HCT116 (cell line): ENCODE measurements at regions not wholly inside any gene's neighbourhood (a gene's known extent, or its start where the extent isn't known, plus 50 kb on each side); places are given as distances from the start of the nearest gene placed in this dataset.

ENCODE experiments used
- ATAC-seq: fragments of 200-7000 bp; cut with Tn5 transposase; 2 replicates; pipeline ENCODE4 v1.9.1; 2020; ENCODE audit warnings: mild to moderate bottlenecking, moderate library complexity
- BruUV-seq: library from RNA; stranded (reverse); fragments of 400-500 nt; replicated peaks from 2 replicates; lab custom pipeline; 2021; lab: Mats Ljungman, UMichigan
- CTCF ChIA-PET: fragments of 300-600 bp; sonication (Branson Sonifier 250); formaldehyde crosslinking; loops from one replicate; lab custom pipeline; 2021; ENCODE audit warnings: antibody characterized with exemption; lab: Charles Lee
- POLR2A ChIA-PET: fragments of 300-600, 350-600 bp; sonication (Branson Sonifier 250); formaldehyde crosslinking; loops from one replicate; lab custom pipeline; 2021; ENCODE audit warnings: antibody characterized with exemption; lab: Charles Lee
- RAD21 ChIA-PET, 2 experiments: fragments of 300-600 bp; sonication (Branson Sonifier 250); formaldehyde crosslinking; loops; one replicate each; lab custom pipeline; 2023; ENCODE audit warnings: low total read pairs in 2 of 2; ENCODE audit not compliant: uncharacterized antibody in 2 of 2, unreplicated experiment in 2 of 2, low non-redundant PET in 1 of 2; lab: Charles Lee
- DNase-seq: peaks from one replicate; pipeline ENCODE4 v3.0.0-alpha.2; 2010; ENCODE audit warnings: low read depth, low spot score
- H2AFZ ChIP-seq: fragments of 200-600 bp; shearing (Covaris generic), sonication (generic); 2 replicates; pipeline ENCODE4 v1.6.1; 2017; ENCODE audit warnings: low read depth, mixed run types, mixed read lengths, antibody characterized with exemption, low read length; ENCODE audit not compliant: poor library complexity, severe bottlenecking
- H3K27ac ChIP-seq: 2 replicates; pipeline ENCODE4 v1.5.1; 2012; ENCODE audit warnings: low read depth, low read length
- H3K27me3 ChIP-seq: fragments of 200-600 bp; sonication (generic); 2 replicates; pipeline ENCODE4 v1.6.1; 2016; ENCODE audit warnings: mixed run types, low read length, mixed read lengths; ENCODE audit not compliant: insufficient read depth
- H3K36me3 ChIP-seq, 2 experiments: fragments of 200-500 bp in 1 of 2; fragments of 200-600 bp in 1 of 2; sonication (Bioruptor generic) in 1 of 2; sonication (generic) in 1 of 2; 2 replicates each; pipeline versions ENCODE4 v1.5.1 to v1.6.1; 2014 to 2016; ENCODE audit warnings: low read length in 2 of 2, inconsistent platforms in 1 of 2, mixed read lengths in 1 of 2, mixed run types in 1 of 2; ENCODE audit not compliant: insufficient read depth in 2 of 2, control insufficient read depth in 1 of 2
- H3K4me1 ChIP-seq, 2 experiments: fragments of 200-600 bp in 1 of 2; sonication (generic) in 1 of 2; 2 replicates each; pipeline versions ENCODE4 v1.5.1 to v1.6.1; 2012 to 2017; ENCODE audit warnings: low read length in 2 of 2, inconsistent platforms in 1 of 2, mild to moderate bottlenecking in 1 of 2, mixed read lengths in 1 of 2, mixed run types in 1 of 2, moderate library complexity in 1 of 2; ENCODE audit not compliant: insufficient read depth in 2 of 2, control insufficient read depth in 1 of 2
- H3K4me2 ChIP-seq: fragments of 200-600 bp; sonication (generic); 2 replicates; pipeline ENCODE4 v1.6.1; 2017; ENCODE audit warnings: mixed run types, low read length, mixed read lengths
- H3K4me3 ChIP-seq, 2 experiments: fragments of 200-600 bp in 1 of 2; sonication (generic) in 1 of 2; replicated peaks in 1 of 2; 2 replicates each; pipeline ENCODE4 v1.5.1; 2011 to 2016; ENCODE audit warnings: low read length in 2 of 2, control low read depth in 1 of 2, low read depth in 1 of 2, mild to moderate bottlenecking in 1 of 2, mixed read lengths in 1 of 2, mixed run types in 1 of 2
- H3K79me2 ChIP-seq: fragments of 200-600 bp; sonication (generic); 2 replicates; pipeline ENCODE4 v1.6.1; 2017; ENCODE audit warnings: mild to moderate bottlenecking, mixed run types, low read length, moderate library complexity, mixed read lengths; ENCODE audit not compliant: insufficient read depth
- H3K9ac ChIP-seq: fragments of 200-600 bp; sonication (generic); 2 replicates; pipeline ENCODE4 v1.6.1; 2016; ENCODE audit warnings: low read length, mixed read lengths
- H3K9me2 ChIP-seq: fragments of 200-600 bp; sonication (generic), shearing (Covaris generic); 2 replicates; pipeline ENCODE4 v1.6.1; 2017; ENCODE audit warnings: mixed run types, mild to moderate bottlenecking, moderate library complexity; ENCODE audit not compliant: insufficient read depth
- H3K9me3 ChIP-seq, 2 experiments: fragments of 200-500 bp in 1 of 2; fragments of 200-600 bp in 1 of 2; sonication (Bioruptor generic) in 1 of 2; sonication (generic) in 1 of 2; 2 replicates each; pipeline ENCODE4 v1.6.1; 2014 to 2017; ENCODE audit warnings: low read length in 2 of 2, mixed read lengths in 2 of 2, inconsistent platforms in 1 of 2, low read depth in 1 of 2, mild to moderate bottlenecking in 1 of 2, mixed run types in 1 of 2, moderate library complexity in 1 of 2; ENCODE audit not compliant: control insufficient read depth in 1 of 2, insufficient read depth in 1 of 2
- H4K20me1 ChIP-seq: fragments of 200-600 bp; sonication (generic), shearing (Covaris generic); 2 replicates; pipeline ENCODE4 v1.6.1; 2017; ENCODE audit warnings: mixed run types, mild to moderate bottlenecking, moderate library complexity; ENCODE audit not compliant: insufficient read depth
- CEBPB ChIP-seq: IDR thresholded peaks from 2 replicates; pipeline ENCODE4 v1.6.1; 2012; ENCODE audit warnings: low read depth
- ELF1 ChIP-seq: IDR thresholded peaks from 2 replicates; pipeline ENCODE4 v1.6.1; 2012; ENCODE audit warnings: low read depth, borderline replicate concordance
- FOSL1 ChIP-seq: IDR thresholded peaks from 2 replicates; pipeline ENCODE4 v1.6.1; 2012; ENCODE audit warnings: low read depth
- REST ChIP-seq: IDR thresholded peaks from 2 replicates; pipeline ENCODE4 v1.6.1; 2012; ENCODE audit warnings: low read depth
- SIN3A ChIP-seq: IDR thresholded peaks from 2 replicates; pipeline ENCODE4 v1.6.1; 2012; ENCODE audit warnings: low read depth
- YY1 ChIP-seq: IDR thresholded peaks from 2 replicates; pipeline ENCODE4 v1.6.1; 2011; ENCODE audit warnings: low read length, low read depth, moderate library complexity, mild to moderate bottlenecking; ENCODE audit not compliant: insufficient replicate concordance; ENCODE audit errors: extremely low read depth
- intact Hi-C: fragments of 100-400 bp; cut with micrococcal nuclease; formaldehyde crosslinking; loops from 2 replicates; pipeline ENCODE4 v1.10.0; 2022

GRCh38 chr3:154955907-154956533, 124.1 kb upstream of the MME start:
- ChIA-PET CTCF (no interaction called here), POLR2A (no interaction called here), RAD21 (no interaction called here)

More at GRCh38 chr3:154955907-154956533, 124.1 kb upstream of the MME start:
- Histone ChIP-seq H3K9me2 (no peaks in the 10 kb centered on the region), H3K4me3 (no peak overlapping the region), H3K36me3 (no peaks in the 10 kb centered on the region), H3K79me2 (no peaks in the 10 kb centered on the region), H3K9me3 (0 out of 4 replicates have a peak, but pooled peaks cover 0 to 3% of the 10 kb centered on the region in 2 experiments), H3K27ac (no peak overlapping the region), H4K20me1 (no peaks in the 10 kb centered on the region), H3K27me3 (no peaks in the 10 kb centered on the region), H3K4me2 (no peak overlapping the region), H3K4me1 (no peaks in the 10 kb centered on the region), H3K9ac (no peak overlapping the region), H2AFZ (no peak overlapping the region)
- intact Hi-C loops, result no loop called here
- DNase-seq (no peak), ATAC-seq (no peak)
- TF ChIP-seq CEBPB, result no peak
- no peak for TF ChIP-seq SIN3A
- TF ChIP-seq REST, result no peak
- TF ChIP-seq YY1, result no peak
- TF ChIP-seq ELF1, result no peak
- no peak for TF ChIP-seq FOSL1
- BruUV-seq, result no TSS peak
